OCI-LY3 (cell line): ENCODE measurements at regions not wholly inside any gene's neighbourhood (a gene's known extent, or its start where the extent isn't known, plus 50 kb on each side); places are given as distances from the start of the nearest gene placed in this dataset.

Experiments used
- CTCF ChIP-seq: fragments of 200-600, 300-600 bp; sonication (generic); IDR thresholded peaks from 2 replicates; pipeline ENCODE4 v1.5.1; 2014; ENCODE audit warnings: antibody characterized with exemption, low read length, low read depth
- EZH2phosphoT487 ChIP-seq: fragments of 200-600 bp; shearing (Covaris generic); IDR thresholded peaks from 2 replicates; pipeline ENCODE4 v1.6.1; 2018; ENCODE audit warnings: antibody characterized with exemption, mixed run types, low read depth

GRCh38 chr5:17001428-17001827 lies 65.3 kb upstream of the MYO10 start:
- no peak for TF ChIP-seq CTCF
- TF ChIP-seq EZH2phosphoT487 = no peak
